ENCODE measurements at regions not wholly inside any gene's neighbourhood (a gene's known extent, or its start where the extent isn't known, plus 50 kb on each side); places are given as distances from the start of the nearest gene placed in this dataset.

- no peak for TF ChIP-seq CTCF (IDR thresholded peaks at IDR 0.05; ENCODE audit: borderline replicate concordance, insufficient read depth, low read depth, low read length)
Observed at GRCh38 chrX:39307488-39307887, 506.2 kb downstream of the MID1IP1 start.

GRCh38 chrX:39308126-39308525 is 506.9 kb downstream of the MID1IP1 start:
- no peak overlapping the region for H3K4me3 ChIP-seq (ENCODE audit: low read depth, low read length)
- no peak for TF ChIP-seq CTCF (IDR thresholded peaks at IDR 0.05; ENCODE audit: borderline replicate concordance, insufficient read depth, low read depth, low read length)

More at GRCh38 chrX:39307488-39307887, 506.2 kb downstream of the MID1IP1 start:
- H3K4me3 ChIP-seq (ENCODE audit: low read depth, low read length), result no peak overlapping the region

GRCh38 chrX:39309018-39309635 is 507.9 kb downstream of the MID1IP1 start:
- no peak overlapping the region for H3K4me3 ChIP-seq (ENCODE audit: low read depth, low read length)
- no peak for TF ChIP-seq CTCF (IDR thresholded peaks at IDR 0.05; ENCODE audit: borderline replicate concordance, insufficient read depth, low read depth, low read length)

- TF ChIP-seq CTCF (IDR thresholded peaks at IDR 0.05; ENCODE audit: borderline replicate concordance, insufficient read depth, low read depth, low read length), result no peak
- no peak overlapping the region for H3K4me3 ChIP-seq (ENCODE audit: low read depth, low read length)
Observed at GRCh38 chrX:39309721-39310152, 508.5 kb downstream of the MID1IP1 start.

- no peak overlapping the region for H3K4me3 ChIP-seq (ENCODE audit: low read depth, low read length)
- TF ChIP-seq CTCF (IDR thresholded peaks at IDR 0.05; ENCODE audit: borderline replicate concordance, insufficient read depth, low read depth, low read length), result no peak
Observed at GRCh38 chrX:39310891-39311290, 509.6 kb downstream of the MID1IP1 start.

GRCh38 chrX:39311646-39312045 is 510.4 kb downstream of the MID1IP1 start:
- H3K4me3 ChIP-seq (ENCODE audit: low read depth, low read length), result no peak overlapping the region
- no peak for TF ChIP-seq CTCF (IDR thresholded peaks at IDR 0.05; ENCODE audit: borderline replicate concordance, insufficient read depth, low read depth, low read length)

- TF ChIP-seq CTCF (IDR thresholded peaks at IDR 0.05; ENCODE audit: borderline replicate concordance, insufficient read depth, low read depth, low read length), result no peak
- no peak overlapping the region for H3K4me3 ChIP-seq (ENCODE audit: low read depth, low read length)
Observed at GRCh38 chrX:39313146-39313545, 511.9 kb downstream of the MID1IP1 start.

All from GM12875 (cell line).